Endothelial cell (in vitro differentiated cells): ENCODE measurements at regions not wholly inside any gene's neighbourhood (a gene's known extent, or its start where the extent isn't known, plus 50 kb on each side); places are given as distances from the start of the nearest gene placed in this dataset.

Experiments
- DNase-seq: peaks from one replicate; pipeline ENCODE4 v3.0.0; 2021; ENCODE audit warnings: low spot score
- H3K27ac Mint-ChIP-seq: one replicate; pipeline ENCODE4 v1.8.0; 2021; ENCODE audit warnings: mixed read lengths, inconsistent platforms; ENCODE audit not compliant: unreplicated experiment
- H3K27me3 Mint-ChIP-seq: one replicate; pipeline ENCODE4 v1.8.0; 2021; ENCODE audit warnings: mild to moderate bottlenecking, moderate library complexity, mixed read lengths, inconsistent platforms; ENCODE audit not compliant: unreplicated experiment
- H3K36me3 Mint-ChIP-seq: one replicate; pipeline ENCODE4 v1.8.0; 2021; ENCODE audit warnings: mild to moderate bottlenecking, low read depth, mixed read lengths, inconsistent platforms; ENCODE audit not compliant: unreplicated experiment
- H3K4me1 Mint-ChIP-seq: one replicate; pipeline ENCODE4 v1.8.0; 2021; ENCODE audit warnings: mild to moderate bottlenecking, mixed read lengths, inconsistent platforms; ENCODE audit not compliant: unreplicated experiment
- H3K4me3 Mint-ChIP-seq: one replicate; pipeline ENCODE4 v1.8.0; 2021; ENCODE audit warnings: mild to moderate bottlenecking, mixed read lengths, inconsistent platforms; ENCODE audit not compliant: unreplicated experiment
- H3K9me3 Mint-ChIP-seq: one replicate; pipeline ENCODE4 v1.8.0; 2021; ENCODE audit warnings: mixed read lengths, inconsistent platforms; ENCODE audit not compliant: unreplicated experiment
- CTCF ChIP-seq: fragments of 200-600 bp; sonication (generic); IDR thresholded peaks from one replicate; pipeline ENCODE4 v1.5.0; 2021; ENCODE audit warnings: antibody characterized with exemption; ENCODE audit not compliant: unreplicated experiment

GRCh38 chr6:154580397-154581135 is 70.1 kb upstream of the CNKSR3 start:
- DNase-seq = no peak
- Mint-ChIP-seq H3K4me1 (no peaks in the 10 kb centered on the region), H3K27ac (no peak overlapping the region), H3K36me3 (no peaks in the 10 kb centered on the region), H3K9me3 (peaks cover 3% of the 10 kb centered on the region), H3K27me3 (no peaks in the 10 kb centered on the region), H3K4me3 (no peak overlapping the region)
- no peak for TF ChIP-seq CTCF

GRCh38 chr6:154582696-154583095 is 72.2 kb upstream of the CNKSR3 start:
- no peak for TF ChIP-seq CTCF
- Mint-ChIP-seq H3K27ac (no peak overlapping the region), H3K4me3 (no peak overlapping the region), H3K9me3 (peaks cover 3% of the 10 kb centered on the region), H3K4me1 (no peaks in the 10 kb centered on the region), H3K36me3 (no peaks in the 10 kb centered on the region), H3K27me3 (no peaks in the 10 kb centered on the region)
- DNase-seq = no peak

GRCh38 chr6:154583546-154584188 is 73.2 kb upstream of the CNKSR3 start:
- Mint-ChIP-seq H3K4me3 (no peak overlapping the region), H3K27me3 (no peaks in the 10 kb centered on the region), H3K27ac (no peak overlapping the region), H3K4me1 (no peaks in the 10 kb centered on the region), H3K36me3 (no peaks in the 10 kb centered on the region), H3K9me3 (peaks cover 3% of the 10 kb centered on the region)
- no peak for TF ChIP-seq CTCF
- DNase-seq = no peak

- no peak for DNase-seq
- no peak overlapping the region for H3K27ac Mint-ChIP-seq
Observed at GRCh38 chr6:154590756-154591155, 80.3 kb upstream of the CNKSR3 start.

More at GRCh38 chr6:154590756-154591155, 80.3 kb upstream of the CNKSR3 start:
- H3K27me3 Mint-ChIP-seq = peaks cover 2% of the 10 kb centered on the region
- no peak overlapping the region for H3K4me3 Mint-ChIP-seq
- no peak for TF ChIP-seq CTCF
- no peaks in the 10 kb centered on the region for H3K9me3 Mint-ChIP-seq
- H3K36me3 Mint-ChIP-seq = no peaks in the 10 kb centered on the region
- H3K4me1 Mint-ChIP-seq = no peaks in the 10 kb centered on the region
